Uterus (tissue), 3 donors: ENCODE measurements at regions not wholly inside any gene's neighbourhood (a gene's known extent, or its start where the extent isn't known, plus 50 kb on each side); places are given as distances from the start of the nearest gene placed in this dataset.

Experiments used
- DNase-seq, 2 donors: peaks; one replicate each; pipeline ENCODE4 v3.0.0-alpha.2; 2019 to 2020
- H3K27ac ChIP-seq, 2 donors: fragments of 200-600 bp; sonication (generic); 1 replicate in 1 of 2; 2 replicates in 1 of 2; pipeline ENCODE4 v1.5.1; 2016 to 2018
- H3K27me3 ChIP-seq, 2 donors: fragments of 200-600 bp; sonication (generic); one replicate each; pipeline ENCODE4 v1.5.1; 2018 to 2019; ENCODE audit warnings: control low read depth in 1 of 2
- H3K36me3 ChIP-seq, 2 donors: fragments of 200-600 bp; sonication (generic); one replicate each; pipeline ENCODE4 v1.5.1; 2019; ENCODE audit warnings: control low read depth in 1 of 2
- H3K4me1 ChIP-seq, 2 donors: fragments of 200-600 bp; sonication (generic); one replicate each; pipeline ENCODE4 v1.5.1; 2018 to 2019; ENCODE audit warnings: control low read depth in 1 of 2
- H3K4me3 ChIP-seq, 2 donors: fragments of 200-600 bp; sonication (generic); 1 replicate in 1 of 2; 2 replicates in 1 of 2; pipeline ENCODE4 v1.5.1; 2018 to 2019; ENCODE audit warnings: mild to moderate bottlenecking in 1 of 2
- H3K9me3 ChIP-seq, 2 donors: fragments of 200-600 bp; sonication (generic); one replicate each; pipeline ENCODE4 v1.5.1; 2019; ENCODE audit warnings: control low read depth in 1 of 2
- POLR2A ChIP-seq, 2 donors: fragments of 450-650 bp; IDR thresholded peaks; one replicate each; pipeline ENCODE4 v1.6.1; 2016; ENCODE audit warnings: antibody characterized with exemption in 2 of 2, mild to moderate bottlenecking in 1 of 2, moderate library complexity in 1 of 2
- intact Hi-C: fragments of 100-400 bp; cut with DNase I; formaldehyde crosslinking; loops from one replicate; pipeline ENCODE4 v1.15.1; 2023; ENCODE audit warnings: low total_unique reads
- TF ChIP-seq, protein P1 (sequence below), 4 experiments: fragments of 200-600 bp in 2 of 4; fragments of 450-650 bp in 2 of 4; sonication (generic) in 2 of 4; IDR thresholded peaks; one replicate each; pipeline ENCODE4 v1.5.1; 2016 to 2019; ENCODE audit warnings: antibody characterized with exemption in 4 of 4, mild to moderate bottlenecking in 2 of 4, moderate library complexity in 1 of 4
- donor health status: DM: yes; HTN: yes; CAD: no.

DNA sequence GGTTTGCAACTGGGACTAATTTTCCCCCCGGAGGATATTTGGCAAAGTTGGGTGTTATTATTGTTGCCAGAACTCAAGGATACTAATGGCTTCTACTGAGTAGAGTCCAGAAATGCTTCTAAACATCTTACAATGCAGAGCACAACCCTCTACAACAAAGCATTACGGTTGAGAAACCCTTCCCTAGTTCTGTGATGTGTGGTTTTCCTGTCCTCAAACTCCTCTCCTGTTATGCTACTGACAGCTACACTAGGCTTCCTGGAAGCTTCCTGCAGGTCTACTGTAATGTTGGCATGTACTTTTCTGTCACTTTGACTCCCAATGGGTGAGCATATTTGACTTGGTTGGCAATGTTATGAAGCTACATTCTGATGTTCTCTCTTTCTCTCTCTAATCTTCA is 1656.9 kb downstream of the MRPL39 start:
- intact Hi-C loops, result no loop called here
- Histone ChIP-seq H3K9me3 (no peaks in the 10 kb centered on the region), H3K27ac (no peak overlapping the region), H3K27me3 (no peaks in the 10 kb centered on the region), H3K4me3 (no peak overlapping the region), H3K36me3 (no peaks in the 10 kb centered on the region), H3K4me1 (no peaks in the 10 kb centered on the region)
- DNase-seq, result no peak
- TF ChIP-seq POLR2A (IDR thresholded peaks at IDR 0.05), result no peak
- TF ChIP-seq, protein P1, sequence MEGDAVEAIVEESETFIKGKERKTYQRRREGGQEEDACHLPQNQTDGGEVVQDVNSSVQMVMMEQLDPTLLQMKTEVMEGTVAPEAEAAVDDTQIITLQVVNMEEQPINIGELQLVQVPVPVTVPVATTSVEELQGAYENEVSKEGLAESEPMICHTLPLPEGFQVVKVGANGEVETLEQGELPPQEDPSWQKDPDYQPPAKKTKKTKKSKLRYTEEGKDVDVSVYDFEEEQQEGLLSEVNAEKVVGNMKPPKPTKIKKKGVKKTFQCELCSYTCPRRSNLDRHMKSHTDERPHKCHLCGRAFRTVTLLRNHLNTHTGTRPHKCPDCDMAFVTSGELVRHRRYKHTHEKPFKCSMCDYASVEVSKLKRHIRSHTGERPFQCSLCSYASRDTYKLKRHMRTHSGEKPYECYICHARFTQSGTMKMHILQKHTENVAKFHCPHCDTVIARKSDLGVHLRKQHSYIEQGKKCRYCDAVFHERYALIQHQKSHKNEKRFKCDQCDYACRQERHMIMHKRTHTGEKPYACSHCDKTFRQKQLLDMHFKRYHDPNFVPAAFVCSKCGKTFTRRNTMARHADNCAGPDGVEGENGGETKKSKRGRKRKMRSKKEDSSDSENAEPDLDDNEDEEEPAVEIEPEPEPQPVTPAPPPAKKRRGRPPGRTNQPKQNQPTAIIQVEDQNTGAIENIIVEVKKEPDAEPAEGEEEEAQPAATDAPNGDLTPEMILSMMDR (IDR thresholded peaks at IDR 0.05), result no peak

DNA sequence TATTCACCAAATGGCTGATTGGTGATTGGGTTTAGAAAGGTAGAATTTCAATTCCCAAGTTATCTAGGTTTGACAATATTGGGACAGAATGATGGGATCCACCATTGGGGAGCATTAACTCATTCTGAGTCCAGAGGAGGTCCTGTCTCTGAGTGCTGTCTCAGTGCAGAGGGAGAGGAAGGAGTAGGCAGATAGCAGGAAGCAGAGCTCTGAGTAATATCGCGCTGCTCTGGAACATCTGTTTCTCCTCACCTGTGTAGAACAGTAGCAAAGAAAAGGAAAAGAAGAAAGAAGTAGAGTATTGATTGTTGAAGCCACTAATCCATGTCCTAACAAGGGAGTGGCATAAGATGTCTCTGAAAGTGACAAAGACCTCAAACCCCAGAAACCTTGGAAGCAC is 1657.8 kb downstream of the MRPL39 start:
- H3K4me3 ChIP-seq, result no peak overlapping the region
- H3K4me1 ChIP-seq, result no peaks in the 10 kb centered on the region
- intact Hi-C loops, result no loop called here
- no peaks in the 10 kb centered on the region for H3K9me3 ChIP-seq
- TF ChIP-seq, protein P1 (IDR thresholded peaks at IDR 0.05), result no peak
- TF ChIP-seq POLR2A (IDR thresholded peaks at IDR 0.05), result no peak
- no peak overlapping the region for H3K27ac ChIP-seq
- DNase-seq, result no peak
- H3K27me3 ChIP-seq, result no peaks in the 10 kb centered on the region
- no peaks in the 10 kb centered on the region for H3K36me3 ChIP-seq

DNA sequence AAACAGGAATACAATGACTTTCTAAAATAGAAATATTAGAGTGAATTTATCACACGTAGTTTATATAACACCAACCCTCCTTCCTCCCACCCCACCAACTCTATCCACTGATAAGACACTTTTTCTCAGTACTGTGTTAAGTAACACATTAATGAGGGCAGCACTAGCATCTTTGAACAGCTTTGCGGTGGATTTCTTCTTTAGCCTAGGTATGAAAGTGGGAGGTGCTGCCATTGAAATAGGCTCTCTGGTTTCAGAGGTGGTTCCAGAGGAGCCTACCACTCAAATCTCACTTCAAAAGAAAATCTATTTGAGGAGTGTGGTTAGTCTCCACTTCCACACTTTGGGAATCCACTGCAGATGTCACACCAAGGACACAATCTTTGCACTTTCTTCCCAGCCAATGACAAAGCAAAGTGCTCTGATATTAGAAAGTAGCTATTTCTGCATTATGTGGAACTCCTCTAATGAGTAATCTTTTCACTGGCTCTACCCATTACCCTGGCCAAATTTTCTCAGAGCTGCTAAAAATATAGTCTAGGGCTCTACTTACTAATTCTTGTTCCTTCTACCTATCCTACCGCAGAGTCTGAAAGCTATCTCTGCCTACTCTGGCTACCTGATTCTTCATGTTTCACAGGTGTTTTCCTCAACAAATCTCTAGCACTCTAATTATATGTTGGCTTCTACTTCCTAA is 1667.8 kb downstream of the MRPL39 start:
- Histone ChIP-seq H3K36me3 (no peaks in the 10 kb centered on the region), H3K27ac (no peak overlapping the region), H3K9me3 (no peaks in the 10 kb centered on the region), H3K4me3 (no peak overlapping the region), H3K27me3 (no peaks in the 10 kb centered on the region), H3K4me1 (no peaks in the 10 kb centered on the region)
- intact Hi-C loops, result no loop called here
- DNase-seq, result no peak
- TF ChIP-seq, protein P1 (IDR thresholded peaks at IDR 0.05), result no peak
- no peak for TF ChIP-seq POLR2A (IDR thresholded peaks at IDR 0.05)

- Histone ChIP-seq H3K4me3 (no peak overlapping the region), H3K36me3 (no peaks in the 10 kb centered on the region), H3K9me3 (no peaks in the 10 kb centered on the region), H3K4me1 (no peaks in the 10 kb centered on the region), H3K27me3 (no peaks in the 10 kb centered on the region), H3K27ac (no peak overlapping the region)
- no peak for DNase-seq
- TF ChIP-seq POLR2A (IDR thresholded peaks at IDR 0.05), result no peak
- TF ChIP-seq, protein P1 (IDR thresholded peaks at IDR 0.05), result no peak
- intact Hi-C loops, result no loop called here
Observed at GRCh38 chr21:23936991-23937390, 1670.3 kb downstream of the MRPL39 start.

DNA sequence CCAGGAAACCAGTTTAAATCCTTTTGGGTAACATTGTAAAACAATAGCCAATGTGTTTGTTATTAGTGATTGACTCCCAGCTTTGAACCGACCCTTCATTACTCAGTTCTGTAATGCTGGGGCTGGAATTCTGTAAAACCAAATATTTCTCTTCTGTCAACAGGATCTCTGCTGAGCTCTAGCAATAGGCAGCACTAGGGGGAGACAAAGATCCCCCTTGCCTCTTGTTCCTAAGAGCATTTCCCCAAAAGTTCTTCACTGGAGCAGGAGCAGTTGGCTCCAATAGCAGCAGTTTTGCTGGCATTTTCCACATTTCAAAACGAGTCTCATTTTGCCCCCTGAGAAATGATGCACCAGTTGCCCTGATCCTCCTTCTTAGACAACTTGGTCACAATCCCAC is 1671.1 kb downstream of the MRPL39 start:
- no peaks in the 10 kb centered on the region for H3K27me3 ChIP-seq
- H3K9me3 ChIP-seq, result no peaks in the 10 kb centered on the region
- no peaks in the 10 kb centered on the region for H3K4me1 ChIP-seq
- no peaks in the 10 kb centered on the region for H3K36me3 ChIP-seq
- intact Hi-C loops, result no loop called here
- no peak for TF ChIP-seq POLR2A (IDR thresholded peaks at IDR 0.05)
- TF ChIP-seq, protein P1 (IDR thresholded peaks at IDR 0.05), result no peak
- H3K4me3 ChIP-seq, result no peak overlapping the region
- H3K27ac ChIP-seq, result no peak overlapping the region
- DNase-seq, result no peak
